ENCODE measurements at regions not wholly inside any gene's neighbourhood (a gene's known extent, or its start where the extent isn't known, plus 50 kb on each side); places are given as distances from the start of the nearest gene placed in this dataset.

- no peak overlapping the region for H3K4me3 Mint-ChIP-seq
- H2BK120ac ChIP-seq (ENCODE audit: low read depth, low read length, poor library complexity, severe bottlenecking) = no peak overlapping the region
- no peaks in the 10 kb centered on the region for H3K79me2 ChIP-seq (ENCODE audit: insufficient read depth, low read length)
These were observed 295.4 kb upstream of the NPSR1 start for GRCh38 chr7:34362621-34363020.

More at GRCh38 chr7:34362621-34363020, 295.4 kb upstream of the NPSR1 start:
- H3K4me1 Mint-ChIP-seq = peaks cover 4 to 14% of the 10 kb centered on the region in 2 experiments; a peak in 3 of 4 replicates
- Histone ChIP-seq H4K5ac (ENCODE audit: insufficient read length, low read depth, low read length) (no peak overlapping the region), H3K4me2 (ENCODE audit: insufficient read depth, insufficient read length, low read length) (no peak overlapping the region), H2BK12ac (ENCODE audit: insufficient read length, low read depth, low read length) (no peak overlapping the region), H4K8ac (replicated peaks; ENCODE audit: insufficient read length, low read depth, low read length) (no peak overlapping the region), H4K91ac (ENCODE audit: insufficient read length, low read depth, low read length) (no peak overlapping the region), H3K23me2 (ENCODE audit: insufficient read length, low read depth, low read length, poor library complexity, severe bottlenecking) (no peaks in the 10 kb centered on the region), H2AFZ (ENCODE audit: low read length) (no peak overlapping the region), H3K27ac (ENCODE audit: insufficient read length, low read depth, low read length) (no peak overlapping the region), H3K79me1 (ENCODE audit: insufficient read depth, low read depth, low read length, poor library complexity, severe bottlenecking) (no peaks in the 10 kb centered on the region), H3K4ac (ENCODE audit: low read depth, low read length) (no peak overlapping the region), H3K14ac (ENCODE audit: insufficient read depth, low read length) (no peak overlapping the region), H3K23ac (ENCODE audit: insufficient read length, low read depth, low read length) (no peak overlapping the region), H2BK15ac (ENCODE audit: low read depth, low read length) (no peak overlapping the region), H4K20me1 (ENCODE audit: control insufficient read depth, insufficient read depth, insufficient read length) (no peaks in the 10 kb centered on the region), H2BK5ac (ENCODE audit: insufficient read length, low read length) (no peak overlapping the region), H3K56ac (ENCODE audit: insufficient read length, low read depth, low read length) (no peak overlapping the region), H2AK5ac (ENCODE audit: insufficient read length, low read length) (no peak overlapping the region), H3K27me3 (ENCODE audit: insufficient read depth, low read length) (peaks cover 20% of the 10 kb centered on the region; the same call in 1 of the 2 replicates), H3K9ac (ENCODE audit: extremely low read depth, insufficient read length, low read length) (no peak overlapping the region), H3K18ac (ENCODE audit: insufficient read length, low read depth, low read length) (no peak overlapping the region), H3K4me1 (ENCODE audit: insufficient read depth, low read length) (no peaks in the 10 kb centered on the region), H2BK20ac (ENCODE audit: low read depth, low read length, poor library complexity, severe bottlenecking) (no peak overlapping the region), H3T11ph (ENCODE audit: low read length) (no peak overlapping the region), H3K9me3 (ENCODE audit: control insufficient read depth, low read depth, low read length) (no peaks in the 10 kb centered on the region)
- H3K36me3 Mint-ChIP-seq (ENCODE audit: insufficient read depth in 1 of 3, low read depth in 3 of 3) = no peaks in the 10 kb centered on the region; a peak in 1 of 7 replicates
- TF ChIP-seq CTCF (conservative IDR thresholded peaks at IDR 0.05) = no peak
- no peak for DNase-seq
- peaks cover 31% of the 10 kb centered on the region for H3K27me3 Mint-ChIP-seq (ENCODE audit: low read depth)
- H3K27ac Mint-ChIP-seq = no peak overlapping the region
- no peaks in the 10 kb centered on the region; a peak in 1 of 5 replicates for H3K9me3 Mint-ChIP-seq
- WGBS (ENCODE audit: extremely low coverage, insufficient read length, low lambda C conversion rate) = no CpG with 5 or more reads among the region's 2 CpGs

Data from H9 (cell line).